Sigmoid colon (tissue), 6 donors: ENCODE measurements at regions not wholly inside any gene's neighbourhood (a gene's known extent, or its start where the extent isn't known, plus 50 kb on each side); places are given as distances from the start of the nearest gene placed in this dataset.

Experiments used
- DNase-seq: peaks from one replicate; pipeline ENCODE4 v3.0.0-alpha.2; 2019
- H3K27ac ChIP-seq, 4 donors: fragments of 200-600 bp; sonication (generic); one replicate each; pipeline ENCODE4 v1.5.1; 2016 to 2019; ENCODE audit warnings: mild to moderate bottlenecking in 1 of 4
- H3K27me3 ChIP-seq, 3 donors: fragments of 200-600 bp; sonication (generic); one replicate each; pipeline ENCODE4 v1.5.1; 2019; ENCODE audit warnings: mild to moderate bottlenecking in 1 of 3
- H3K36me3 ChIP-seq, 4 donors: fragments of 200-600 bp; sonication (generic); one replicate each; pipeline ENCODE4 v1.5.1; 2016 to 2019
- H3K4me1 ChIP-seq, 4 donors: fragments of 200-600 bp; sonication (generic); one replicate each; pipeline ENCODE4 v1.5.1; 2017 to 2019
- H3K4me3 ChIP-seq, 4 donors: fragments of 200-600 bp; sonication (generic); one replicate each; pipeline ENCODE4 v1.5.1; 2017 to 2019; ENCODE audit warnings: mild to moderate bottlenecking in 2 of 4, moderate library complexity in 1 of 4
- H3K9me3 ChIP-seq, 4 donors: fragments of 200-600 bp in 3 of 4; sonication (generic) in 3 of 4; one replicate each; pipeline versions ENCODE4 v1.5.1 to v1.6.1; 2013 to 2019
- CTCF ChIP-seq, 4 experiments: fragments of 450-650 bp in 3 of 4; fragments of 200-600 bp in 1 of 4; IDR thresholded peaks; one replicate each; pipeline ENCODE4 v1.5.1; 2016 to 2019; ENCODE audit warnings: antibody characterized with exemption in 4 of 4, mild to moderate bottlenecking in 3 of 4, moderate library complexity in 2 of 4
- EP300 ChIP-seq, 4 donors: sonication (generic); formaldehyde crosslinking; IDR thresholded peaks; one replicate each; pipeline ENCODE4 v1.6.1; 2017; ENCODE audit warnings: antibody characterized with exemption in 4 of 4
- POLR2A ChIP-seq, 2 donors: fragments of 450-650 bp; IDR thresholded peaks; one replicate each; pipeline ENCODE4 v1.6.1; 2016; ENCODE audit warnings: antibody characterized with exemption in 2 of 2, mild to moderate bottlenecking in 2 of 2, moderate library complexity in 2 of 2
- POLR2AphosphoS5 ChIP-seq, 4 donors: sonication (generic); formaldehyde crosslinking; IDR thresholded peaks; one replicate each; pipeline ENCODE4 v1.6.1; 2017; ENCODE audit warnings: antibody characterized with exemption in 4 of 4
- WGBS, 2 donors: extraction: QIAGEN DNeasy Blood & Tissue Kit; methylation state at CpG; one replicate each; pipeline ENCODE4 v1.1.7; 2013; 5-methylcytosine and 5-hydroxymethylcytosine counted together
- intact Hi-C: fragments of 100-400 bp; cut with DNase I; formaldehyde crosslinking; loops from one replicate; pipeline ENCODE4 v1.15.1; 2023
- donor health status: healthy with polysubstance abuse.
- donor health status: healthy.

GRCh38 chr3:16808393-16809107, 76.2 kb upstream of the PLCL2 start:
- Histone ChIP-seq H3K9me3 (no peaks in the 10 kb centered on the region), H3K27me3 (no peaks in the 10 kb centered on the region), H3K36me3 (no peaks in the 10 kb centered on the region), H3K4me1 (no peaks in the 10 kb centered on the region), H3K4me3 (no peak overlapping the region), H3K27ac (no peak overlapping the region)
- no peak for DNase-seq
- intact Hi-C loops, result no loop called here
- WGBS, 2 donors, result 65 to 79% methylated on average over 3 of the region's 3 CpGs
- TF ChIP-seq POLR2AphosphoS5 (IDR thresholded peaks at IDR 0.05) (no peak), EP300 (IDR thresholded peaks at IDR 0.05) (no peak), CTCF (IDR thresholded peaks at IDR 0.05) (no peak), POLR2A (IDR thresholded peaks at IDR 0.05) (no peak)

GRCh38 chr3:16809482-16809881, 75.3 kb upstream of the PLCL2 start:
- intact Hi-C loops, result no loop called here
- Histone ChIP-seq H3K36me3 (no peaks in the 10 kb centered on the region), H3K9me3 (no peaks in the 10 kb centered on the region), H3K4me1 (no peaks in the 10 kb centered on the region), H3K27me3 (no peaks in the 10 kb centered on the region), H3K4me3 (no peak overlapping the region), H3K27ac (no peak overlapping the region)
- WGBS, 2 donors, result 73 to 78% methylated on average over 4 of the region's 4 CpGs
- no peak for TF ChIP-seq POLR2A (IDR thresholded peaks at IDR 0.05)
- no peak for TF ChIP-seq EP300 (IDR thresholded peaks at IDR 0.05)
- no peak for TF ChIP-seq CTCF (IDR thresholded peaks at IDR 0.05)
- no peak for TF ChIP-seq POLR2AphosphoS5 (IDR thresholded peaks at IDR 0.05)
- no peak for DNase-seq

- H3K36me3 ChIP-seq, result no peaks in the 10 kb centered on the region
- intact Hi-C loops, result no loop called here
- no peaks in the 10 kb centered on the region for H3K4me1 ChIP-seq
- TF ChIP-seq POLR2AphosphoS5 (IDR thresholded peaks at IDR 0.05) (no peak), EP300 (IDR thresholded peaks at IDR 0.05) (no peak), CTCF (IDR thresholded peaks at IDR 0.05) (no peak), POLR2A (IDR thresholded peaks at IDR 0.05) (no peak)
- H3K27ac ChIP-seq, result no peak overlapping the region
- 94 to 97% methylated on average over 2 of the region's 2 CpGs for whole genome bisulfite sequencing, 2 donors
- no peak for DNase-seq
- no peaks in the 10 kb centered on the region for H3K27me3 ChIP-seq
- no peaks in the 10 kb centered on the region for H3K9me3 ChIP-seq
- H3K4me3 ChIP-seq, result no peak overlapping the region
These were observed 74.8 kb upstream of the PLCL2 start for GRCh38 chr3:16809993-16810392.

GRCh38 chr3:16810593-16811367, 74.0 kb upstream of the PLCL2 start:
- DNase-seq, result no peak
- H3K36me3 ChIP-seq, result no peaks in the 10 kb centered on the region
- H3K27ac ChIP-seq, result no peak overlapping the region
- no peaks in the 10 kb centered on the region for H3K4me1 ChIP-seq
- intact Hi-C loops, result no loop called here
- TF ChIP-seq POLR2A (IDR thresholded peaks at IDR 0.05) (no peak), EP300 (IDR thresholded peaks at IDR 0.05) (no peak), CTCF (IDR thresholded peaks at IDR 0.05) (no peak), POLR2AphosphoS5 (IDR thresholded peaks at IDR 0.05) (no peak)
- WGBS, 2 donors, result 65 to 77% methylated on average over 7 of the region's 7 CpGs
- no peaks in the 10 kb centered on the region for H3K9me3 ChIP-seq
- no peak overlapping the region for H3K4me3 ChIP-seq
- H3K27me3 ChIP-seq, result no peaks in the 10 kb centered on the region
